Heart left ventricle (tissue), 13 donors: ENCODE measurements at regions not wholly inside any gene's neighbourhood (a gene's known extent, or its start where the extent isn't known, plus 50 kb on each side); places are given as distances from the start of the nearest gene placed in this dataset.

ENCODE experiments used
- POLR2A ChIP-seq, 2 donors: fragments of 450-650 bp; IDR thresholded peaks; one replicate each; pipeline ENCODE4 v1.6.1; 2017; ENCODE audit warnings: antibody characterized with exemption in 2 of 2, mild to moderate bottlenecking in 2 of 2, moderate library complexity in 2 of 2
- TF ChIP-seq, protein P1 (sequence below), 12 donors: fragments of 200-600 bp; sonication (generic) in 4 of 12; IDR thresholded peaks; one replicate each; pipeline versions ENCODE4 v1.5.0 to v1.8.0; 2018 to 2022; ENCODE audit warnings: antibody characterized with exemption in 12 of 12, mild to moderate bottlenecking in 5 of 12
- donor health status: ischemic (EF 13 %, LVEDD 7.1; RV severe dilation, severe dysfunction).
- donor health status: DM: no; HTN: yes; CAD: no.
- donor health status: DM: no; HTN: no; CAD: no.
- donor health status: ischemic (EF 25% LVEDD 6.9; RV normal size, moderate dysfunction).
- donor health status: ischemic (EF 25% LVEDD 5.7; RV mildly dilated, moderate dysfunction).
- donor health status: ischemic (EF 35%, LVEDD 5.7; RV mildly dilated, moderate dysfunction).
- donor health status: nonischemic (EF 11% LVEDD 7.7; RV severe dilation, severe dysfunction).
- donor health status: DM: yes; HTN: yes; CAD: no.
- donor health status: PGD.
- donor health status: ischemic (EF 29% LVEDD 5.4; RV normal size, mild dysfunction).
- donor health status: nonischemic (EF 23%, LVEDD 6.1; RV moderate dilation, normal function).

DNA sequence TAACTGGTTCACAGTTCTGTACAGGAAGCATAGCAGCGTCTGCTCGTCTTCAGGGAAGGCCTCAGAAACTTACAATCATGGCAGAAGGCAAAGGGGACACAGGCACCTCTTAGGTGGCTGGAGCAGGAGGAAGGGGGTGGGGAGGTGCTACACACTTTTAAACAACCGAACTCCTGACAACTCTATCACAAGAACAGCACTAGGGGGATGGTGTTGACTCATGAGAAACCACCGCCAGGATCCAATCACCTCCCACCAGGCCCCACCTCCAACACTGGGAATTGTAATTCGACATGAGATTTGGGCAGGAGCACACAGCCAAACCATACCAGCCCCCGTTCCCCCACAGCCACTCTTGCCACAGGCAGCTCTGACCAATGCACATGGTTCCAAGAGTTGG is 306.3 kb upstream of the POU3F1 start:
- TF ChIP-seq, protein P1, sequence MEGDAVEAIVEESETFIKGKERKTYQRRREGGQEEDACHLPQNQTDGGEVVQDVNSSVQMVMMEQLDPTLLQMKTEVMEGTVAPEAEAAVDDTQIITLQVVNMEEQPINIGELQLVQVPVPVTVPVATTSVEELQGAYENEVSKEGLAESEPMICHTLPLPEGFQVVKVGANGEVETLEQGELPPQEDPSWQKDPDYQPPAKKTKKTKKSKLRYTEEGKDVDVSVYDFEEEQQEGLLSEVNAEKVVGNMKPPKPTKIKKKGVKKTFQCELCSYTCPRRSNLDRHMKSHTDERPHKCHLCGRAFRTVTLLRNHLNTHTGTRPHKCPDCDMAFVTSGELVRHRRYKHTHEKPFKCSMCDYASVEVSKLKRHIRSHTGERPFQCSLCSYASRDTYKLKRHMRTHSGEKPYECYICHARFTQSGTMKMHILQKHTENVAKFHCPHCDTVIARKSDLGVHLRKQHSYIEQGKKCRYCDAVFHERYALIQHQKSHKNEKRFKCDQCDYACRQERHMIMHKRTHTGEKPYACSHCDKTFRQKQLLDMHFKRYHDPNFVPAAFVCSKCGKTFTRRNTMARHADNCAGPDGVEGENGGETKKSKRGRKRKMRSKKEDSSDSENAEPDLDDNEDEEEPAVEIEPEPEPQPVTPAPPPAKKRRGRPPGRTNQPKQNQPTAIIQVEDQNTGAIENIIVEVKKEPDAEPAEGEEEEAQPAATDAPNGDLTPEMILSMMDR (IDR thresholded peaks at IDR 0.05): no peak
- TF ChIP-seq POLR2A (IDR thresholded peaks at IDR 0.05): no peak
